ENCODE measurements at regions not wholly inside any gene's neighbourhood (a gene's known extent, or its start where the extent isn't known, plus 50 kb on each side); places are given as distances from the start of the nearest gene placed in this dataset.

- Histone ChIP-seq H3K9ac (ENCODE audit: low read length) (no peak overlapping the region), H3K4me2 (ENCODE audit: low read length) (no peak overlapping the region), H3K4me3 (ENCODE audit: low read length) (no peak overlapping the region), H2AFZ (ENCODE audit: low read depth, low read length) (no peak overlapping the region), H3K9me3 (ENCODE audit: insufficient read depth, low read length) (no peaks in the 10 kb centered on the region), H3K79me2 (ENCODE audit: low read length) (no peaks in the 10 kb centered on the region), H3K4me1 (ENCODE audit: low read length) (no peaks in the 10 kb centered on the region), H3K27me3 (ENCODE audit: low read depth, low read length) (no peaks in the 10 kb centered on the region), H4K20me1 (ENCODE audit: insufficient read depth, low read length) (no peaks in the 10 kb centered on the region), H3K27ac (ENCODE audit: low read length) (no peak overlapping the region), H3K36me3 (replicated peaks; ENCODE audit: low read depth, low read length) (no peaks in the 10 kb centered on the region)
- TF ChIP-seq CTCF (IDR thresholded peaks at IDR 0.05; ENCODE audit: low read depth, low read length) (no peak), EZH2phosphoT487 (IDR thresholded peaks at IDR 0.05; ENCODE audit: low read depth) (no peak)
Observed at GRCh38 chr2:108082978-108083377, 96.7 kb downstream of the SLC5A7 start.

DNA sequence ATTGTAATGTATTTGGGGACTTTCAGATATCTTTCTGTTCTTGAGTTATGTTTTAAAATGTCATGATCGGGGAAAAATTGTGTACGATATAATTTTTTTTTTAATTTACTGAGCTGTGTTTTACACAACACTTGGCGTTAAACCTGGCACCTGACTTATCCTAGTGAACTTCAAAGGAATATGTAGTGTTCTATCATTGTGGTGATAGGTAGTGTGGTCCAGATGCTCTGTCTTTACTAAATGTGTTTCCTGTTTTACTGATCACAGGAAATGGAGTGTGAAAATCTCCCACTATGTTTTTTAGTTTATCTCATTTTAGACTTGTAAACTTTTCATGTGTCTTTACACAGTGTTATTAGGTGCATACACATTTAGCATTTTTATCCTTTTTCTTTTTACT lies 98.0 kb downstream of the SLC5A7 start:
- Histone ChIP-seq H3K9ac (ENCODE audit: low read length) (no peak overlapping the region), H3K4me3 (ENCODE audit: low read length) (no peak overlapping the region), H4K20me1 (ENCODE audit: insufficient read depth, low read length) (no peaks in the 10 kb centered on the region), H3K27ac (ENCODE audit: low read length) (no peak overlapping the region), H3K9me3 (ENCODE audit: insufficient read depth, low read length) (no peaks in the 10 kb centered on the region), H3K4me2 (ENCODE audit: low read length) (no peak overlapping the region), H3K79me2 (ENCODE audit: low read length) (no peaks in the 10 kb centered on the region), H2AFZ (ENCODE audit: low read depth, low read length) (no peak overlapping the region), H3K27me3 (ENCODE audit: low read depth, low read length) (no peaks in the 10 kb centered on the region), H3K36me3 (replicated peaks; ENCODE audit: low read depth, low read length) (no peaks in the 10 kb centered on the region), H3K4me1 (ENCODE audit: low read length) (no peaks in the 10 kb centered on the region)
- TF ChIP-seq EZH2phosphoT487 (IDR thresholded peaks at IDR 0.05; ENCODE audit: low read depth) (no peak), CTCF (IDR thresholded peaks at IDR 0.05; ENCODE audit: low read depth, low read length) (no peak)

GRCh38 chr2:108092886-108093285 lies 106.6 kb downstream of the SLC5A7 start:
- H3K79me2 ChIP-seq (ENCODE audit: low read length), result no peaks in the 10 kb centered on the region
- no peaks in the 10 kb centered on the region for H3K36me3 ChIP-seq (replicated peaks; ENCODE audit: low read depth, low read length)
- H4K20me1 ChIP-seq (ENCODE audit: insufficient read depth, low read length), result no peaks in the 10 kb centered on the region
- H3K4me1 ChIP-seq (ENCODE audit: low read length), result no peaks in the 10 kb centered on the region
- no peak overlapping the region for H3K4me3 ChIP-seq (ENCODE audit: low read length)
- H3K9ac ChIP-seq (ENCODE audit: low read length), result no peak overlapping the region
- no peak overlapping the region for H2AFZ ChIP-seq (ENCODE audit: low read depth, low read length)
- no peak overlapping the region for H3K4me2 ChIP-seq (ENCODE audit: low read length)
- TF ChIP-seq CTCF (IDR thresholded peaks at IDR 0.05; ENCODE audit: low read depth, low read length) (no peak), EZH2phosphoT487 (IDR thresholded peaks at IDR 0.05; ENCODE audit: low read depth) (no peak)
- H3K27me3 ChIP-seq (ENCODE audit: low read depth, low read length), result no peaks in the 10 kb centered on the region
- no peak overlapping the region for H3K27ac ChIP-seq (ENCODE audit: low read length)
- H3K9me3 ChIP-seq (ENCODE audit: insufficient read depth, low read length), result no peaks in the 10 kb centered on the region

DNA sequence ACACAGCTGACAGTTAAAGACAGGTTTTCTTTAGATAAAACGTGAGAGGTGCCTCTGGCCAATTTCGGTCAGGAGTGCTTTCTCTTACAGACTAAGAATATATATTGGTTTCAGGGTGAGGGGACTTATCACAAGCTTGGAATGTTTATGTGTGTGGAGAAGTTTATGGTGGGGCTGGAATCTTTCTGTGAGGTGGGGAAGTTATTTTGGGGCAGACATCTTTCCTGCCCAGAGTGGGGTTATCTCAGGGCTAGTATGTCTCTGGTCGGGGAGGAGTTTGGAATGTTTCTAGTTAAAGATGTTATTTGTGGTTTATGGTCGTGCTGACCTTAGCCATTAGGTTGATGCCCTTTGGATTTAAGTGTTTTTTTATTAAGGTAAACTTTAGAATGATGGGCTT lies 115.2 kb downstream of the SLC5A7 start:
- H3K9ac ChIP-seq (ENCODE audit: low read length), result no peak overlapping the region

More for the DNA sequence above, 115.2 kb downstream of the SLC5A7 start:
- Histone ChIP-seq H3K27me3 (ENCODE audit: low read depth, low read length) (no peaks in the 10 kb centered on the region), H3K36me3 (replicated peaks; ENCODE audit: low read depth, low read length) (no peaks in the 10 kb centered on the region), H3K79me2 (ENCODE audit: low read length) (no peaks in the 10 kb centered on the region), H3K4me2 (ENCODE audit: low read length) (no peak overlapping the region), H4K20me1 (ENCODE audit: insufficient read depth, low read length) (no peaks in the 10 kb centered on the region), H3K4me1 (ENCODE audit: low read length) (no peaks in the 10 kb centered on the region), H3K9me3 (ENCODE audit: insufficient read depth, low read length) (no peaks in the 10 kb centered on the region), H3K4me3 (ENCODE audit: low read length) (no peak overlapping the region), H2AFZ (ENCODE audit: low read depth, low read length) (no peak overlapping the region), H3K27ac (ENCODE audit: low read length) (no peak overlapping the region)
- TF ChIP-seq CTCF (IDR thresholded peaks at IDR 0.05; ENCODE audit: low read depth, low read length) (no peak), EZH2phosphoT487 (IDR thresholded peaks at IDR 0.05; ENCODE audit: low read depth) (no peak)
